GM19324 (cell line): ENCODE measurements at regions not wholly inside any gene's neighbourhood (a gene's known extent, or its start where the extent isn't known, plus 50 kb on each side); places are given as distances from the start of the nearest gene placed in this dataset.

Experiments
- ATAC-seq: cut with Tn5 transposase; IDR thresholded peaks from one replicate; pipeline ENCODE4 v1.9.1; 2021; ENCODE audit warnings: mild to moderate bottlenecking, moderate library complexity; ENCODE audit not compliant: unreplicated experiment, low FRiP score

- no peak for ATAC-seq
Observed at GRCh38 chr10:9875353-9875752, 1142.3 kb upstream of the CELF2 start.

DNA sequence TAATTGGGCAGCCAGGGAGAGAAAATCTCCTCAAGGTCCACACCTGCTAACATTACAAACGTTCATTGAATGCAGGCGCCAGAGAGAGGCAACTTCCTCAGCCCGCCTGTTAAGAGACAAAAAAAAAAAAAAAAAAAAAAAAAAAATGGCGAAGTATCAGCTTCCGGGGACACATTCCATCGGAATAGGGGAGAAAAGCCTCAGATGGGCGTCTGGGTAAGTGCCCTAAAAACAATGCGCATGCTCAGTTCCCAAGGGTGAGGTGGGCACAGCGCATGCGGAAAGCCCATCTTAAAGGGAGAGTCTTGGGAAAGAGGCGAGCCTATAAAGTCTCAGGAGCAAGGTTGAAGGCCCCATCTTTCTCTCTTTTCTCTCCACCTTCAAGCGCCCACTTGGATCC lies 1139.7 kb upstream of the CELF2 start:
- no peak for ATAC-seq

GRCh38 chr10:9878383-9878782 lies 1139.3 kb upstream of the CELF2 start:
- no peak for ATAC-seq

DNA sequence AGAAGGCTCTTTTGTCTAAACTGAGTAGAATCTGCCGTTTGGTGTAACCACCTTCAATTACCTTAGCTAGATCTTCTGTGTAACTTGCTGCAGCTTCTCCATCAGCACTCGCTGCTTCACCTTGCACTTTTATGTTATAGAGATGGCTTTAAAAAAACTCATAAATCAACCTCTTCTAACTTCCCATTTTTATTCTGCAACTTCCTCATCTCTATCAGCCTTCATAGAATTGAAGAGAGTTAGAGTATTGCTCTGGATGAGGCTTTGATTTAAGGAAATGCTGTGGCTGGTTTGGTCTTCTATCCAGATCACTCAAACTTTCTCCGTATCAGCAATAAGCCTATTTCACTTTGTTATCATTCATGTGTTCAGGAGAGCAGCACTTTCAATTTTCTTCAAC lies 1131.9 kb upstream of the CELF2 start:
- no peak for ATAC-seq

GRCh38 chr10:9886772-9887171 lies 1130.9 kb upstream of the CELF2 start:
- ATAC-seq, result no peak

DNA sequence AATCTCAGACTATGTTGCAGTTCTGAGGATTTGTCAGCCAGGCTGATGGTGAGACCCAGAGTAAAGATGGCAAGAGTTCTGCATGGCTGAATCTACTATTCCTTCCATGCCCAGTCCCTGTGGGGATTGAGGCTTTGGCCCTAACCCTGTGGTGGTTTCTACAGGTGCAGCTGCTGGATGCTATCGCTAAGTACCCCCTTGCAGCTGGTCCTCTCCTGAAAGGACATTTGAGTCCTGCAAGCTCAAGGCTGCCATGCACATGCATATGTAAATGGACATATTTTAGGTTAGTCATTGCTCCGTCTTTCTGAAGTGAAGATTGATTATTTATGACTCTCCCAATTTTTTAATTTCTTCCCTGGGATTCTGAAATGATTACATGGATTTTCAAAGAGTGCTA lies 1122.2 kb upstream of the CELF2 start:
- no peak for ATAC-seq

GRCh38 chr10:9895981-9896380 lies 1121.7 kb upstream of the CELF2 start:
- no peak for ATAC-seq

DNA sequence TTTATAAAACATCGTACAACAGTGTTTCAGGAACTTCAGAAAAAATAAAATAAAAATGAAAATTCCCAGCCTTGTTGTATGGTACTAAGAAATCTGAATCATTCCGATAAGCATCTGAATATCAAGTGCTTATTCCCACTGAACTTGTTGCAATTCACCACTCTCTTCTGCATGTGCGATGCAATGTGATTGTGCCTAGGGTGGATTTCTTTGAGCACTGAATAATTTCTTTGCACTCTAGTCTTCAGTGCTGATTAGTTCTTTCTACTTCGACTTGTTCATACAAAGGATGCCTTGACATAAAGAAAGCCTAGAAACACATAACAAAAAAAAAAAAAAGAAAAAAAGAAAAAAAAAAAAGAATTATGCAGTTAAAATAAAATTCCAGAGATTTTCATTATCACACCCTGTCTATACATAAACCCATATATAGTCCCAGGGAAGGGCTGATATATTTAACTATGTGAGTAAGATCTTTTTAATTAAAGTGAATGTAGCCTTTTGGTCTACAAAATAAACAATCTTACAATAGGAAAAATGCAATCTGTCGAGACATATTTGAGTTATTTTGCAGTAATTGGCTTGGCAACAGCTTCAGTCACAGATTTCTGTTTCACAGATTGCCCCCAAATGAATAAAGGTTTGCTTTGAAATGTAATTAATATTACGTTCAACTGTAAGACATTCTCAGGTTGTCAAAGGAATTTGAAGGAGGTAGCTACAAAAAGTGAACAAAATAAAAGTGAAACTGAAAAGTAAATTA lies 1118.9 kb upstream of the CELF2 start:
- no peak for ATAC-seq

GRCh38 chr10:9900751-9901150 lies 1116.9 kb upstream of the CELF2 start:
- ATAC-seq, result no peak

- no peak for ATAC-seq
Observed at GRCh38 chr10:9901971-9902370, 1115.7 kb upstream of the CELF2 start.

DNA sequence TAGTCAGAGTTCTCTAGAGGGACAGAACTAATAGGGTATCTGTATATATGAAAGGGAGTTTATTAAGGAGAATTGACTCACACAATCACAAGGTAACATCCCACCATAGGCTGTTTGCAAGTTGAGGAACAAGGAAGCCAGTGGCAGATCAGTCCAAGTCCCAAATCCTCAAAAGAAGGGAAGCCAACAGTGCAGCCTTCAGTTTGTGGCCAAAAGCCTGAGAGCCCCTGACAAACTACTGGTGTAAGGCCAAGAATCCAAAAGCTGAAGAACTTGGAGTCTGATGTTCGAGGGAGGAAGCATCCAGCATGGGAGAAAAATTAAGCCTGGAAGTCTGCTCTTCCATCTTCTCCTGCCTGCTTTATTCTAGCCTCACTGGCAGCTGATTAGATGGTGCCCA lies 1107.2 kb upstream of the CELF2 start:
- no peak for ATAC-seq

DNA sequence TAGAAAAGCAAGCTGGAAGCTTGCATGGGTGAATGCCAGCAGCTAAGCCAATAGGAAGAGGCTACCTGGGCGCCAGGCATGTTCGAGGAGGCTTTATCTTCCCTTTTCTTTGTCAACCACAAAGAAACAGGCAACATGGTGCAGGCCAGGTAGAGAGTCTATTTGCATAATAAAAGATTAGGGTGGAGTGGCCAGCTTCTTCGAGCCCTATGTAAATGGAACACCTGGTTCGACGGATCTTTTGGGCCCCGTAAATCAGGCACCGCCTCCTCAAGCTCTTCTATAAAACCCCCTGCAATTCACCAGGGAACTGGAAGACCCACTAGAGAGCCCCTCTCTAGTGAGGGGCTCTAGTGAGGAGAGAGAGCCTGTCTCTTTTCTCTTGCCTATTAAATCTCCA lies 1106.2 kb upstream of the CELF2 start:
- no peak for ATAC-seq

GRCh38 chr10:9913876-9914514 lies 1103.7 kb upstream of the CELF2 start:
- ATAC-seq, result no peak

DNA sequence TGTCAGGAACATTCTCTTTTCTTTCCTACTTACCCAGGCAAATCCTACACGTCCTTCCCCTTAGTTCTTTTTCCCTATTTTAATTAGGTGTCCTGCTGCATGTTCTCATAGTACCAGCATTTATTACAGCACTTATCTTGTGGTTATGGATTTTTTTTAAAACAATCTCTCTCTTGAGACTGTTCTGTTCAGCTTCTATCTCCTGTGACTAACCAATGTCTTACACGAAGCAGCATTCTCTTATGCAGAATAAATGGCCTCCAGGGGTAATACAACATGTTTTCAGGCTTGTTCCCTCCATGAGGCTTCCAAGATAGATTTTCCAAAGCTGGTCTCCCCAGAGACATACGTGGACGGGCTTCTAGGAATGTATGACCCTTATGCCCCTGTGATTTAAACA lies 1096.1 kb upstream of the CELF2 start:
- ATAC-seq, result no peak

- ATAC-seq, result no peak
Observed at GRCh38 chr10:9922126-9922870, 1095.4 kb upstream of the CELF2 start.

- no peak for ATAC-seq
Observed at GRCh38 chr10:9926003-9926402, 1091.7 kb upstream of the CELF2 start.

- no peak for ATAC-seq
Observed at GRCh38 chr10:9926881-9927280, 1090.8 kb upstream of the CELF2 start.

- no peak for ATAC-seq
Observed at GRCh38 chr10:9939716-9940115, 1078.0 kb upstream of the CELF2 start.

DNA sequence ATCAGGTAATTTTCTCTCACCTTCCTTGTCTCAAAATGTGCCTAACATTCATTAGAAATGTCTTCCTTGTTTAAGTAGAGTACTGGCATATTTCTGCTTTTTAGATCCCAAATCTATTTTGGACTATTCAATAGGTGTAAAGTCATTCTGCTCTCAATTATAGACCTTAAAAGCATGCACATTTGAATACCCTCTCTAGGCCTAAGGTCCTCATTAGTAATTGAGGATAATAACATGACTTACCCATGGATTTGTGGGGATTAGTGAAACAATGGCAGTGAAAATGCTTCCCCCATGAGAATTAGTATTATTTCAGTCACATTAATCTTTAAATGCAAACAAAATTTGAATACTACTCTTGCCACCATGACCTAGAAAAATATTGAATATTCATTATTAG lies 1073.0 kb upstream of the CELF2 start:
- ATAC-seq, result no peak

DNA sequence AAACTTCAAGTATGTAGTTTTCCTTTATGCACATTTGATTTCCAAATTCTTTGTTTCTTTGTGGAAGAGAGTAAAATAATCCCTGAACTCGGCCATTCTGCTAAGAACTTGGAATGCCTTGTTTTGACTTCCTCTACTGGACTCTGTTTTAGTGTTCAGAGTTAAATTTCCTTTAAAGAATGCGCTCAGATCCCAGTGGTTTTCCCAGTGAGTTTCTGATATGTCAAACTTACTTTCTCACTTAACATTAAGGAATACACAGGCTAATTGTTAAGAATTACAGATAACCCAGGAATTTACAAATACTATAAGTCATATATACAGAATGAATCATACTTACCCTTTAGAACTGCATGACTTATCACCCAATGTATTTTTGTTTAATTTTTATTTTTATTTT lies 1067.6 kb upstream of the CELF2 start:
- ATAC-seq, result no peak

DNA sequence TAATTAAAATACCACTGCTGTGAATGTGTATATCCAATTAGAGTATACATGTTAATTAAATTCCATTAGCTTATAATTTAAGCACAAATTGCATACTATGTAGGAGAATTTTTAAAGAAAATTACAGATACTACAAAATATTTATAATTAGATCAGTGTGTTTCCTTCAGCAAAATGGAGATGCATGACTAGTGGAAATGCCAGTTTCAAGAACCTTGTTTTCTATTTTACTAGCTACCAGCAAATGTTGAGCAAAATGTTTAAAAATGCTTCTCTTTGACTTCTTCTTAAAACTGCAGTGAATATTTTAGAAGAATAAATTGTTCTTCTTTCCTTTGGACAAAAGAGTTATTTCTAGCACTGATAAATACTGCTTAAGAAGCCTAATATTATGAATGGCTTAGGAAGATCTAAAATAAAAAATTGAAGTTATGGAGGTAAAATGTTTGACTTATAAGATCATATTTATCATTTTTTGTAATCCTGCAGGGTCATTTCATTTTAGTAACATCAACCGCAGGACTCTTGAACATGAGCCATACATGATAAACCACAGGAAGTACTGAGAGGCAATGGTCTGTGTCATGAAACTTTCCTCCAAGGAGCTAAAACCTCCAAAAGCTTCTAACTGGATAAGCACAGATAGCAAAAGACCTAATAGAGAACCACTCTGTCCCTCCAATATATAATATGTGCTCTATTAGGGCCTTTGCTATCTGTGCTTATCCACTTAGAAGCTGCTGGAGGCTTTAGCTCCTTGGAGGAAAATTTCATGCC lies 1066.0 kb upstream of the CELF2 start:
- no peak for ATAC-seq
